Stimulated activated naive CD8-positive, alpha-beta T cell treated with anti-CD3 and anti-CD28 coated beads, Interleukin-15, amount 100 ng/mL, for 72 hours (primary cell): ENCODE measurements at regions not wholly inside any gene's neighbourhood (a gene's known extent, or its start where the extent isn't known, plus 50 kb on each side); places are given as distances from the start of the nearest gene placed in this dataset.

ENCODE experiments used
- ATAC-seq: fragments of 150-1000 bp; cut with Tn5 transposase; 2 replicates; pipeline ENCODE4 v1.10.0; 2021; ENCODE audit warnings: mild to moderate bottlenecking, moderate library complexity
- DNase-seq, 2 donors: peaks; one replicate each; pipeline ENCODE4 v3.0.0; 2021 to 2022
- H3K27ac Mint-ChIP-seq, 2 donors: one replicate each; pipeline ENCODE4 v1.8.0; 2022; ENCODE audit warnings: mild to moderate bottlenecking in 2 of 2, mixed read lengths in 2 of 2, moderate library complexity in 2 of 2
- H3K27me3 Mint-ChIP-seq: one replicate; pipeline ENCODE4 v1.8.0; 2022; ENCODE audit warnings: mixed read lengths
- H3K4me1 Mint-ChIP-seq: one replicate; pipeline ENCODE4 v1.8.0; 2022; ENCODE audit warnings: mild to moderate bottlenecking, mixed read lengths
- H3K4me3 Mint-ChIP-seq, 2 donors: one replicate each; pipeline ENCODE4 v1.8.0; 2022; ENCODE audit warnings: mild to moderate bottlenecking in 2 of 2, mixed read lengths in 2 of 2, moderate library complexity in 1 of 2
- H3K9me3 Mint-ChIP-seq, 2 donors: one replicate each; pipeline ENCODE4 v1.8.0; 2022; ENCODE audit warnings: mixed read lengths in 2 of 2

DNA sequence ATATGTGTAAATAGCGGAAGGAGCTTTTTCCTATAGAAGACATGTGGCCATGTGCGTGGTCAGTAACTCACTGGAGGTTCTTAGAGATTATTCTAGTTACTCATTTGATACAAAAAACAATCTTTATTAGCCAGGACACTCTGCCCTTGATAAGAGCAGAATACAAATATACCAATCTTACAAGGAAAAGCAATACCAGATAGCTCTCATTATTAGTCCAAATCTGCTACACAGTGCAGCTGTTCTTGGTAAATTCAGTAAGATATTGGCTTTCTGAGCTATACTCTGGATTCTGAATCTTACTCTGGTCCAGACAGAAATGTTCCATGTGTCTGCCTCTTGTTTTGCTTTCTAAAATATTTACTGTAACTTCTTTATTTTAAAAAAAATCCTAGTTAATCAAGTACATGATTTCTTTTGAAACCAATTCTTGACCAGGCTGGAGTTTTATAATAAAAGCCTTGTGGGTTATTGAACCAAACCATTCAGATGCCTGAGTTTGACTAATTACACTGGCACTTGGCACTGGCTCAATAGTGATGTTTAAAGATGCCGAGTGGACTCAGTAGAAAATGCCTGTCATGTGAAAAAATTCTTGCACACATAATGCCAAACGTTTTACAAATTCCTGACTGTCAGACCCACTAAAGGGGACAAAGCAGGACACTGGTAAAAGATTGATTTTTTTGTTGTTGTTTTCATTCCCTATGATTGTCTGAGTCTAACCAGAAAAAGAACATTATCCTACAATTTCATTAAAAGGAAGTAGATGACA is 242.8 kb upstream of the TCF21 start:
- H3K4me3 Mint-ChIP-seq, result no peak overlapping the region
- no peak overlapping the region for H3K27ac Mint-ChIP-seq
- H3K27me3 Mint-ChIP-seq, result peaks cover 8% of the 10 kb centered on the region
- no peak for DNase-seq
- H3K9me3 Mint-ChIP-seq, result no peaks in the 10 kb centered on the region
- H3K4me1 Mint-ChIP-seq, result no peaks in the 10 kb centered on the region
- ATAC-seq, result no peak

GRCh38 chr6:133648581-133648980 is 240.3 kb upstream of the TCF21 start:
- no peak overlapping the region for H3K4me3 Mint-ChIP-seq
- no peaks in the 10 kb centered on the region for H3K4me1 Mint-ChIP-seq
- H3K27ac Mint-ChIP-seq, result no peak overlapping the region
- DNase-seq (no peak), ATAC-seq (no peak)
- H3K27me3 Mint-ChIP-seq, result peaks cover 8% of the 10 kb centered on the region
- no peaks in the 10 kb centered on the region for H3K9me3 Mint-ChIP-seq

DNA sequence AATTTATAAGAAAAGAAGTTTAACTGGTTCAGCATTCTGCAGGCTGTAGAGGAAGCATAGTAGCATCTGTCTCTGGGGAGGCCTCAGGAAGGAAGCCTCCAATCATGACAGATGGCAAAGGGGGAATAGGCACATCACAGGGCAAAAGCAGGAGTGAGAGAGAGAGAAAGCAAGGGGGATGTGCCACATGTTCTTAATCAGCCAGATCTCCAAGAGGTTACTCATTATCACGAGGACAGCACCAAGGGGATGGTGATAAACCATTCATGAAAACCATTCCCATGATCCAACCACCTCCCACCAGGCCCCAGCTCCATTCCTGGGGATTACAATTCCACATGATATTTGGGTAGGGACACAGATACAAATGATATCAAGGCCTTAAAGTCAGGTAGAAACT is 217.5 kb upstream of the TCF21 start:
- Mint-ChIP-seq H3K27ac (no peak overlapping the region), H3K4me3 (no peak overlapping the region), H3K4me1 (no peaks in the 10 kb centered on the region), H3K9me3 (no peaks in the 10 kb centered on the region), H3K27me3 (no peaks in the 10 kb centered on the region)
- DNase-seq, result no peak
- ATAC-seq, result no peak

- Mint-ChIP-seq H3K4me1 (no peaks in the 10 kb centered on the region), H3K4me3 (no peak overlapping the region), H3K27ac (no peak overlapping the region), H3K27me3 (no peaks in the 10 kb centered on the region), H3K9me3 (no peaks in the 10 kb centered on the region)
- DNase-seq (no peak), ATAC-seq (no peak)
Measured at GRCh38 chr6:133673056-133673455, 215.9 kb upstream of the TCF21 start.

GRCh38 chr6:133674661-133675060 is 214.3 kb upstream of the TCF21 start:
- no peaks in the 10 kb centered on the region for H3K9me3 Mint-ChIP-seq

DNA sequence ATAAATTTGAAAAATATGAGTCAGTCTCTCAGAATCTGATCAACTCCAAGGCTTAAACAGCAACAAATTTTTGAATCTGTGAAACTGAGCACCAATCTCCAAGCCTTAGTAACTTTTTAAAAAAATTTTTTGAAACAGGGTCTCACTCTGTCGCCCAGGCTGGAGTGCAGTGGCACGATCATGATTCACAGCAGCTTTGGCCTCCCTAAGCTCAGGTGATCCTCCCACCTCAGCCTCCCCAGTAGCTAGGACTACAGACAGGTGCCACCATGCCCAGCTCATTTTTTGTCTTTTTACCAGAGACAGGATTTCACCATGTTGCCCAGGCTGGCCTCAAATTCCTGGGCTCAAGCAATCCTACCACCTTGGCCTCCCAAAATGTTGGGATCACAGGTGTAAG is 207.9 kb upstream of the TCF21 start:
- Mint-ChIP-seq H3K27ac (no peak overlapping the region), H3K4me1 (no peaks in the 10 kb centered on the region), H3K4me3 (no peak overlapping the region), H3K9me3 (no peaks in the 10 kb centered on the region), H3K27me3 (peaks cover 8% of the 10 kb centered on the region)
- DNase-seq (no peak), ATAC-seq (no peak)

More at GRCh38 chr6:133674661-133675060, 214.3 kb upstream of the TCF21 start:
- Mint-ChIP-seq H3K27ac (no peak overlapping the region), H3K4me3 (no peak overlapping the region), H3K4me1 (no peaks in the 10 kb centered on the region), H3K27me3 (peaks cover 7% of the 10 kb centered on the region)
- no peak for DNase-seq
- no peak for ATAC-seq

DNA sequence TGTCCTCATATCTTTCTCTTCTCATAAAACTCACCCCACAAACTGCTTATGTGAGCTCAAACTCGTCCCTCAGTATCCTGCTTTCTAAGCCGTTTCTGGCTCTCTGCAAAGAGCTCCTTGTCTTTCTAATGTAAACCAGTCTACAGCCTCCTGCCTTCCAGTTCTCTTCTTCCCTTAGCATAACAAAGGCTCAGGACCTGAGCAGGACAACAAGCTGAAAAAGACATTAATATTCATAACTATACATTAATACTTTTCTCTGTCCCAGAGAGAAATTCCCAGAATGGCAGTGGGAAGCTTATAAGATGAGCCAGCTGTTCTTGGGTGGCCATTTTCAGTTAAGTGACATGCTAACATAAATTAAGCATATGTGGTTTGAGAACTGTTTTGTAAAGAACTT is 207.0 kb upstream of the TCF21 start:
- no peak for ATAC-seq
- Mint-ChIP-seq H3K4me3 (no peak overlapping the region), H3K27ac (no peak overlapping the region), H3K9me3 (no peaks in the 10 kb centered on the region), H3K4me1 (no peaks in the 10 kb centered on the region), H3K27me3 (peaks cover 8% of the 10 kb centered on the region)
- DNase-seq, result no peak

- no peaks in the 10 kb centered on the region for H3K4me1 Mint-ChIP-seq
- H3K27ac Mint-ChIP-seq, result no peak overlapping the region
- peaks cover 8% of the 10 kb centered on the region for H3K27me3 Mint-ChIP-seq
- DNase-seq (no peak), ATAC-seq (no peak)
- H3K9me3 Mint-ChIP-seq, result no peaks in the 10 kb centered on the region
- no peak overlapping the region for H3K4me3 Mint-ChIP-seq
Measured at GRCh38 chr6:133682506-133683307, 206.2 kb upstream of the TCF21 start.

GRCh38 chr6:133683308-133683580 is 205.7 kb upstream of the TCF21 start:
- DNase-seq, result no peak
- H3K27me3 Mint-ChIP-seq, result peaks cover 8% of the 10 kb centered on the region
- H3K4me3 Mint-ChIP-seq, result no peak overlapping the region
- no peaks in the 10 kb centered on the region for H3K4me1 Mint-ChIP-seq
- ATAC-seq, result no peak
- no peaks in the 10 kb centered on the region for H3K9me3 Mint-ChIP-seq
- no peak overlapping the region for H3K27ac Mint-ChIP-seq

DNA sequence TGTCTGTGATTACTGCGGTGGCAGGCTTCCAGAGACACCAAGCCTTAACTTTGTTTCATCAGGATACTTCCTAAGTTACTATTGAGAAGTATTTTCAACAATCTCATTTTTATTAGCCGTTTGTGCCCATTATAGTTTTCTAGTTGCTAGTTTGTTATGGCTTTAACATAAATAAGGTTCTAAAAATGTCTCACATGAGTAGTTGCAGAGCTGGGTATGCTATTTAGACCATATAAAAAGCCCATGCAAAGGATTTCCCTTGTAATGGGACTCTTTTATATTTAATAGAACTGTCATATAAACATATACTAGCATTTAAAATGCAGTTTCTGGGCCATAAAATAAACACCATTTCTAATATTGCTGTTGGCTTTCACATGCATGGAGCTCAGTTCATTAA is 205.3 kb upstream of the TCF21 start:
- no peaks in the 10 kb centered on the region for H3K4me1 Mint-ChIP-seq
- no peaks in the 10 kb centered on the region for H3K9me3 Mint-ChIP-seq
- H3K4me3 Mint-ChIP-seq, result no peak overlapping the region

GRCh38 chr6:133688705-133689492 is 200.0 kb upstream of the TCF21 start:
- H3K27ac Mint-ChIP-seq, result no peak overlapping the region
- no peaks in the 10 kb centered on the region for H3K27me3 Mint-ChIP-seq
- no peak overlapping the region for H3K4me3 Mint-ChIP-seq
- ATAC-seq (no peak), DNase-seq (no peak)
- H3K4me1 Mint-ChIP-seq, result no peaks in the 10 kb centered on the region
- H3K9me3 Mint-ChIP-seq, result no peaks in the 10 kb centered on the region

More for the DNA sequence above, 205.3 kb upstream of the TCF21 start:
- H3K27me3 Mint-ChIP-seq, result peaks cover 8% of the 10 kb centered on the region
- DNase-seq (no peak), ATAC-seq (no peak)
- no peak overlapping the region for H3K27ac Mint-ChIP-seq

DNA sequence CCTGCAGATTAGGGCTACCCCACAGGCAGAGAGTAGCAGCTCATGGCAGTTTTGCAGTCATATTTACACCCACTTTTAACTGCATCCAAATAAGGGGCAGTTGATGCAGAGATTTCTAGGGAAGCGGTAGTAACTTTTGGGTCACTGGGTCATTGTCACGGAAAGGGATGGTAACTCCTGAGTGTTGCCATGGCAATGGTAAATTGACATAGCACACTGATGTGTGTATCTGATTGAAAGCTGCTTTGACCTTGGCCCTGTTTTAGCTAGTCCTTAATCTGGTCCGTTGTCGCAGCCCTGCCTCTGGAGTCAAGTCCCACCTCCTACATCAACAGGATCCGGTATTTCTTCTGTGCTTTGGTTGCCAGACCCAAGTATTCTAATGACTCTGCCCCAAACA is 199.1 kb upstream of the TCF21 start:
- no peaks in the 10 kb centered on the region for H3K27me3 Mint-ChIP-seq
- H3K9me3 Mint-ChIP-seq, result no peaks in the 10 kb centered on the region
- no peak for DNase-seq
- H3K27ac Mint-ChIP-seq, result no peak overlapping the region
- no peak overlapping the region for H3K4me3 Mint-ChIP-seq
- no peak for ATAC-seq
- no peaks in the 10 kb centered on the region for H3K4me1 Mint-ChIP-seq

GRCh38 chr6:133693565-133693964 is 195.3 kb upstream of the TCF21 start:
- H3K27ac Mint-ChIP-seq, result no peak overlapping the region
- no peak overlapping the region for H3K4me3 Mint-ChIP-seq
- no peaks in the 10 kb centered on the region for H3K9me3 Mint-ChIP-seq
- no peaks in the 10 kb centered on the region for H3K4me1 Mint-ChIP-seq
- ATAC-seq (no peak), DNase-seq (no peak)
- H3K27me3 Mint-ChIP-seq, result no peaks in the 10 kb centered on the region

GRCh38 chr6:133697185-133697584 is 191.7 kb upstream of the TCF21 start:
- Mint-ChIP-seq H3K27me3 (peaks cover 19% of the 10 kb centered on the region), H3K4me3 (no peak overlapping the region), H3K27ac (no peak overlapping the region), H3K4me1 (no peaks in the 10 kb centered on the region), H3K9me3 (peaks cover 5 to 10% of the 10 kb centered on the region in 2 donors)
- ATAC-seq, result no peak
- no peak for DNase-seq

- peaks cover 24% of the 10 kb centered on the region for H3K27me3 Mint-ChIP-seq
- H3K9me3 Mint-ChIP-seq, result peaks cover 5 to 13% of the 10 kb centered on the region in 2 donors
- ATAC-seq, result no peak
- H3K4me1 Mint-ChIP-seq, result no peaks in the 10 kb centered on the region
- no peak for DNase-seq
- no peak overlapping the region for H3K4me3 Mint-ChIP-seq
- H3K27ac Mint-ChIP-seq, result no peak overlapping the region
Measured at GRCh38 chr6:133697666-133698065, 191.2 kb upstream of the TCF21 start.

- DNase-seq (no peak), ATAC-seq (no peak)
- peaks cover 27% of the 10 kb centered on the region for H3K27me3 Mint-ChIP-seq
- H3K4me1 Mint-ChIP-seq, result no peaks in the 10 kb centered on the region
- H3K9me3 Mint-ChIP-seq, result peaks cover 5 to 17% of the 10 kb centered on the region in 2 donors
- no peak overlapping the region for H3K27ac Mint-ChIP-seq
- H3K4me3 Mint-ChIP-seq, result no peak overlapping the region
Measured at GRCh38 chr6:133698272-133698671, 190.6 kb upstream of the TCF21 start.
